Sigmoid colon (tissue), 6 donors: ENCODE measurements at regions not wholly inside any gene's neighbourhood (a gene's known extent, or its start where the extent isn't known, plus 50 kb on each side); places are given as distances from the start of the nearest gene placed in this dataset.

Experiments used
- DNase-seq: peaks from one replicate; pipeline ENCODE4 v3.0.0-alpha.2; 2019
- H3K27ac ChIP-seq, 4 donors: fragments of 200-600 bp; sonication (generic); one replicate each; pipeline ENCODE4 v1.5.1; 2016 to 2019; ENCODE audit warnings: mild to moderate bottlenecking in 1 of 4
- H3K27me3 ChIP-seq, 3 donors: fragments of 200-600 bp; sonication (generic); one replicate each; pipeline ENCODE4 v1.5.1; 2019; ENCODE audit warnings: mild to moderate bottlenecking in 1 of 3
- H3K36me3 ChIP-seq, 4 donors: fragments of 200-600 bp; sonication (generic); one replicate each; pipeline ENCODE4 v1.5.1; 2016 to 2019
- H3K4me1 ChIP-seq, 4 donors: fragments of 200-600 bp; sonication (generic); one replicate each; pipeline ENCODE4 v1.5.1; 2017 to 2019
- H3K4me3 ChIP-seq, 4 donors: fragments of 200-600 bp; sonication (generic); one replicate each; pipeline ENCODE4 v1.5.1; 2017 to 2019; ENCODE audit warnings: mild to moderate bottlenecking in 2 of 4, moderate library complexity in 1 of 4
- H3K9me3 ChIP-seq, 4 donors: fragments of 200-600 bp in 3 of 4; sonication (generic) in 3 of 4; one replicate each; pipeline versions ENCODE4 v1.5.1 to v1.6.1; 2013 to 2019
- EP300 ChIP-seq, 4 donors: sonication (generic); formaldehyde crosslinking; IDR thresholded peaks; one replicate each; pipeline ENCODE4 v1.6.1; 2017; ENCODE audit warnings: antibody characterized with exemption in 4 of 4
- POLR2A ChIP-seq, 2 donors: fragments of 450-650 bp; IDR thresholded peaks; one replicate each; pipeline ENCODE4 v1.6.1; 2016; ENCODE audit warnings: antibody characterized with exemption in 2 of 2, mild to moderate bottlenecking in 2 of 2, moderate library complexity in 2 of 2
- POLR2AphosphoS5 ChIP-seq, 4 donors: sonication (generic); formaldehyde crosslinking; IDR thresholded peaks; one replicate each; pipeline ENCODE4 v1.6.1; 2017; ENCODE audit warnings: antibody characterized with exemption in 4 of 4
- WGBS, 2 donors: extraction: QIAGEN DNeasy Blood & Tissue Kit; methylation state at CpG; one replicate each; pipeline ENCODE4 v1.1.7; 2013; 5-methylcytosine and 5-hydroxymethylcytosine counted together
- intact Hi-C: fragments of 100-400 bp; cut with DNase I; formaldehyde crosslinking; loops from one replicate; pipeline ENCODE4 v1.15.1; 2023
- TF ChIP-seq, protein P1 (sequence below), 4 experiments: fragments of 450-650 bp in 3 of 4; fragments of 200-600 bp in 1 of 4; IDR thresholded peaks; one replicate each; pipeline ENCODE4 v1.5.1; 2016 to 2019; ENCODE audit warnings: antibody characterized with exemption in 4 of 4, mild to moderate bottlenecking in 3 of 4, moderate library complexity in 2 of 4
- donor health status: healthy with polysubstance abuse.
- donor health status: healthy.

DNA sequence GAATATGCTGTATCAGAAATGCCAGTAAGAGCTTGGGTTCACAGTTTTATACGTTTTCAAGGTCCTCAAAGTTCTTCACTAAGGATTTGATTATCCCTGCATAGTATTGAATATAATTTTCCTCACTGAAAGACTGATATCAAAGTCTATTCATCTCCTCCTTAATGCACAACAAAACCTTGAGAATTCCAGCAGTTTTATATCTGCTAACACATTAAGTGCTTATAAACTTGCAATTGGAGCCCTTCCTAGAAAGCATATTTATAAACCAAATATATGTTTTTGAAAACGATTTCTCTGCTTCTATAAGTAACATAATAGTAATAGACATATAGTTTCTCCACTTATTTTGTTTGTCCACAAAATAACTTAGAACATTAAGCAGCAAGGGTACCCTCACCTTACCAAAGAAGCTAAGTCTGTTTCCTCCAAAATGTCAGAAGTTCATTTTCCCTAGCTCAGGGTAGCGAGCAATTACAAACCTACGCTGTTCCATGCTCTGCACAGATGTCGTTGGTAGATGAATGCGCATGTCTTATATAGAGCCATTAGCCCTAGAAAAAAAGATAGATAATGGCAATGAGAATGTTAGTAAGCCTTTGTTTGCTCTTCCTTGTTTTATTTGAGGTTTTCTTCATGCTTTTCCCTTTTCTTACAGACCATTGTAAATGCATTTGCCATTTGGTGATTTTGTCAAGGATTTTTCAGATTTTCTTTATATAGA, 213.2 kb downstream of the RBM43 start:
- intact Hi-C loops: no loop called here
- Histone ChIP-seq H3K27me3 (no peaks in the 10 kb centered on the region), H3K9me3 (no peaks in the 10 kb centered on the region), H3K27ac (no peak overlapping the region), H3K36me3 (no peaks in the 10 kb centered on the region), H3K4me1 (peaks cover 0 to 19% (median 2%) of the 10 kb centered on the region in 4 donors), H3K4me3 (no peak overlapping the region)
- TF ChIP-seq POLR2AphosphoS5 (IDR thresholded peaks at IDR 0.05): no peak
- TF ChIP-seq, protein P1, sequence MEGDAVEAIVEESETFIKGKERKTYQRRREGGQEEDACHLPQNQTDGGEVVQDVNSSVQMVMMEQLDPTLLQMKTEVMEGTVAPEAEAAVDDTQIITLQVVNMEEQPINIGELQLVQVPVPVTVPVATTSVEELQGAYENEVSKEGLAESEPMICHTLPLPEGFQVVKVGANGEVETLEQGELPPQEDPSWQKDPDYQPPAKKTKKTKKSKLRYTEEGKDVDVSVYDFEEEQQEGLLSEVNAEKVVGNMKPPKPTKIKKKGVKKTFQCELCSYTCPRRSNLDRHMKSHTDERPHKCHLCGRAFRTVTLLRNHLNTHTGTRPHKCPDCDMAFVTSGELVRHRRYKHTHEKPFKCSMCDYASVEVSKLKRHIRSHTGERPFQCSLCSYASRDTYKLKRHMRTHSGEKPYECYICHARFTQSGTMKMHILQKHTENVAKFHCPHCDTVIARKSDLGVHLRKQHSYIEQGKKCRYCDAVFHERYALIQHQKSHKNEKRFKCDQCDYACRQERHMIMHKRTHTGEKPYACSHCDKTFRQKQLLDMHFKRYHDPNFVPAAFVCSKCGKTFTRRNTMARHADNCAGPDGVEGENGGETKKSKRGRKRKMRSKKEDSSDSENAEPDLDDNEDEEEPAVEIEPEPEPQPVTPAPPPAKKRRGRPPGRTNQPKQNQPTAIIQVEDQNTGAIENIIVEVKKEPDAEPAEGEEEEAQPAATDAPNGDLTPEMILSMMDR (IDR thresholded peaks at IDR 0.05): no peak
- no peak for TF ChIP-seq POLR2A (IDR thresholded peaks at IDR 0.05)
- TF ChIP-seq EP300 (IDR thresholded peaks at IDR 0.05): no peak
- WGBS, 2 donors: 79 to 86% methylated on average over 6 of the region's 6 CpGs
- no peak for DNase-seq

DNA sequence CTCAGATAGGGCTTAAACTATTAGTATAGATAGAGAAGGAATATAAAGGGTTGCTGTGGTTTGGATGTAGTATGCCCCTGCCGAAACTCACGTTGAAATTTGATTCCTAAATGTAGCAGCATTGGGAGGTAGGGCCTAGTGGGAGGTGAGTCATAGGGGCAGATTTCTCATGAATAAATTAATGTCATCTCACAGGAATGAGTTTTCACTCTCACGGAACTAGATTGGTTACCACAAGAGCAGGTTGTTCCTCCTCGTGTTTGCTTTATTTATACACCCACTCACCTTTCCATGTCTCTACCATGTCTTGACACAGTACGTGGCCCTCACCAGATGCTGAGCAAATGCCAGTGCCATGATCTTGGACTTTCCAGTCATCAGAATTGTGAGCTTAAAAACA, 218.2 kb downstream of the RBM43 start:
- DNase-seq: no peak
- Histone ChIP-seq H3K9me3 (no peaks in the 10 kb centered on the region), H3K27me3 (no peaks in the 10 kb centered on the region), H3K4me3 (no peak overlapping the region), H3K4me1 (no peaks in the 10 kb centered on the region), H3K36me3 (no peaks in the 10 kb centered on the region), H3K27ac (no peak overlapping the region)
- TF ChIP-seq, protein P1 (IDR thresholded peaks at IDR 0.05): no peak
- TF ChIP-seq EP300 (IDR thresholded peaks at IDR 0.05) (no peak), POLR2A (IDR thresholded peaks at IDR 0.05) (no peak), POLR2AphosphoS5 (IDR thresholded peaks at IDR 0.05) (no peak)
- WGBS, 2 donors: 77 to 86% methylated on average over 5 of the region's 5 CpGs
- intact Hi-C loops: no loop called here

DNA sequence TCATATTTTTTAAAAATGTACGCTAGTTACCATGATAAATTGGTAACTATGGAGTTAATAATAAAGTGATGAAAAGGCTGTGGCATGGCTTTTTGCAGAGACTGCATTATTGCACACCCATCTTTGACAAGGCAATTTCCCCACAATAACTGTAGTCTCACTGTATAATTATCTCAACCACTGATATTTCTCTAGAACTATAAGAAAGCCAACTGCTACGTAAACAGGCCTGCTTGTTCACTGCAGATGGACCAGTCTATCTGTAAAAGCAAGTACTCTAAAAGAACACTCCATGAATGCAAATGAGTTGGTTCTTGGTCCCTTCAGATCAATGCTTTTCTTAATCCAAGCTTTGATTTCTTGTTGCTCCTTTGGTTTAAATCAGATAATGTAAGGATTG, 218.7 kb downstream of the RBM43 start:
- H3K36me3 ChIP-seq: no peaks in the 10 kb centered on the region
- no peaks in the 10 kb centered on the region for H3K4me1 ChIP-seq
- no peak overlapping the region for H3K27ac ChIP-seq
- WGBS, 2 donors: 85 to 92% methylated on average over 2 of the region's 2 CpGs
- no peak overlapping the region for H3K4me3 ChIP-seq
- TF ChIP-seq POLR2A (IDR thresholded peaks at IDR 0.05): no peak
- TF ChIP-seq, protein P1 (IDR thresholded peaks at IDR 0.05): no peak
- DNase-seq: no peak
- intact Hi-C loops: no loop called here
- no peaks in the 10 kb centered on the region for H3K9me3 ChIP-seq
- no peaks in the 10 kb centered on the region for H3K27me3 ChIP-seq

DNA sequence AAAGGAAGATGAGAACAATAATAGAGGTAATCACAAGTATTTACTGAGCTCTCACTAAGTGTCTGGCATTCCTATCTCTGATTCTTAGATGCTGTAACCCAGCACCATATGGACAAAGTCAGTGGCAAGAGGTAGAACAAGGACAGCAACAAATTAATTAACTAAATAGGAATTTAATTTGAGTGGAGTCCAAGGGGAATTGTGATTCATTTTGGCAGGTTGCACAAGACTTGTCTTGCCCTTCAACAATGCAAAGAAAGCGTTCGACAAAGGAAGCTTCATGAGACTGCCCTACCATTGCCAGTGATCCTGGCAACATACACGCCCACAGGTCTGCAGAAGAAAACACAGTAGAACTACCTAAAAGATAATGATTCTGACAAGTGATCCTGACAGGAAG, 221.6 kb downstream of the RBM43 start:
- no peaks in the 10 kb centered on the region for H3K4me1 ChIP-seq
- H3K27me3 ChIP-seq: no peaks in the 10 kb centered on the region
- TF ChIP-seq EP300 (IDR thresholded peaks at IDR 0.05): no peak
- TF ChIP-seq, protein P1 (IDR thresholded peaks at IDR 0.05): no peak
- no peak for TF ChIP-seq POLR2AphosphoS5 (IDR thresholded peaks at IDR 0.05)
- TF ChIP-seq POLR2A (IDR thresholded peaks at IDR 0.05): no peak
- intact Hi-C loops: no loop called here
- DNase-seq: no peak
- H3K9me3 ChIP-seq: no peaks in the 10 kb centered on the region
- H3K27ac ChIP-seq: no peak overlapping the region
- 84 to 87% methylated on average over 3 of the region's 3 CpGs for WGBS, 2 donors
- H3K4me3 ChIP-seq: no peak overlapping the region
- H3K36me3 ChIP-seq: no peaks in the 10 kb centered on the region

GRCh38 chr2:151038516-151038915, 223.1 kb downstream of the RBM43 start:
- no peak for DNase-seq
- H3K4me3 ChIP-seq: no peak overlapping the region
- intact Hi-C loops: no loop called here
- H3K4me1 ChIP-seq: peaks cover 0 to 6% (median 3%) of the 10 kb centered on the region in 4 donors
- 76 to 81% methylated on average over 6 of the region's 6 CpGs for WGBS, 2 donors
- no peaks in the 10 kb centered on the region for H3K27me3 ChIP-seq
- TF ChIP-seq EP300 (IDR thresholded peaks at IDR 0.05): no peak
- H3K27ac ChIP-seq: no peak overlapping the region
- no peaks in the 10 kb centered on the region for H3K36me3 ChIP-seq
- H3K9me3 ChIP-seq: no peaks in the 10 kb centered on the region
